HCT116 (cell line): ENCODE measurements at regions not wholly inside any gene's neighbourhood (a gene's known extent, or its start where the extent isn't known, plus 50 kb on each side); places are given as distances from the start of the nearest gene placed in this dataset.

Experiments used
- EZH2 ChIP-seq: fragments of 200-600 bp; sonication (generic); IDR thresholded peaks from 2 replicates; pipeline ENCODE4 v1.6.1; 2017; ENCODE audit warnings: antibody characterized with exemption, mixed run types
- EZH2phosphoT487 ChIP-seq: fragments of 200-600 bp; IDR thresholded peaks from 2 replicates; pipeline ENCODE4 v1.6.1; 2018; ENCODE audit warnings: antibody characterized with exemption, borderline replicate concordance
- SIN3A ChIP-seq: IDR thresholded peaks from 2 replicates; pipeline ENCODE4 v1.6.1; 2012; ENCODE audit warnings: low read depth
- YY1 ChIP-seq: IDR thresholded peaks from 2 replicates; pipeline ENCODE4 v1.6.1; 2011; ENCODE audit warnings: low read length, low read depth, moderate library complexity, mild to moderate bottlenecking; ENCODE audit not compliant: insufficient replicate concordance; ENCODE audit errors: extremely low read depth
- TF ChIP-seq, protein P1 (sequence below), 3 experiments: fragments of 200-600 bp in 1 of 3; sonication (generic) in 1 of 3; IDR thresholded peaks in 2 of 3; conservative IDR thresholded peaks in 1 of 3; 2 replicates each; pipeline ENCODE4 v1.5.1; 2012 to 2017; ENCODE audit warnings: low read depth in 2 of 3, low read length in 2 of 3, antibody characterized with exemption in 1 of 3, borderline replicate concordance in 1 of 3, control low read depth in 1 of 3, mild to moderate bottlenecking in 1 of 3, mixed read lengths in 1 of 3, mixed run types in 1 of 3, moderate library complexity in 1 of 3; ENCODE audit not compliant: insufficient read depth in 1 of 3

DNA sequence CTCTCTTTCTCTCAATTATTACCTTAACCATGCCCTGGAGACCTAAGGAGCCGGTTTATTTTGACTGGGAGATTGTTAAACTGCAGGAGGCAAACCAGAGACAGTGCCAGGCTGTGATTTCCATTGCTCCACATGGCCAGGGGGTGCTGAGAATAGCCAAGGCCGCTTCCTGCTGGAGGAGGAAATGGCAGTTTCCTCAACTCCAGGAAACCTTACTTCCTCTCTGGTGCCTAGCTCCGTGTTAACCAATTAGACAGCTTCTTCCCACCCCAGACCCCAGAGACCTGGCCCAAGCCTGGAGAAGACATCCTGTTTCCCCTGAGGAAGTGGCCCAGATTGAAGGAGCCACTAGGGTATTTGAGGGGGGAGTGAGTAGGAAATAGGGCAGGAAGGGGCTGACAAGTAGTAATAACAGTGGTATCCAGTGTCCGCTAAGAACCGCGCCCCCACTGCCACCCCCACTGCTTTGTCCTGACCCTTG, 161.2 kb downstream of the PLPP3 start:
- TF ChIP-seq EZH2phosphoT487 (no peak), EZH2 (no peak), SIN3A (no peak), YY1 (no peak)
- TF ChIP-seq, protein P1, sequence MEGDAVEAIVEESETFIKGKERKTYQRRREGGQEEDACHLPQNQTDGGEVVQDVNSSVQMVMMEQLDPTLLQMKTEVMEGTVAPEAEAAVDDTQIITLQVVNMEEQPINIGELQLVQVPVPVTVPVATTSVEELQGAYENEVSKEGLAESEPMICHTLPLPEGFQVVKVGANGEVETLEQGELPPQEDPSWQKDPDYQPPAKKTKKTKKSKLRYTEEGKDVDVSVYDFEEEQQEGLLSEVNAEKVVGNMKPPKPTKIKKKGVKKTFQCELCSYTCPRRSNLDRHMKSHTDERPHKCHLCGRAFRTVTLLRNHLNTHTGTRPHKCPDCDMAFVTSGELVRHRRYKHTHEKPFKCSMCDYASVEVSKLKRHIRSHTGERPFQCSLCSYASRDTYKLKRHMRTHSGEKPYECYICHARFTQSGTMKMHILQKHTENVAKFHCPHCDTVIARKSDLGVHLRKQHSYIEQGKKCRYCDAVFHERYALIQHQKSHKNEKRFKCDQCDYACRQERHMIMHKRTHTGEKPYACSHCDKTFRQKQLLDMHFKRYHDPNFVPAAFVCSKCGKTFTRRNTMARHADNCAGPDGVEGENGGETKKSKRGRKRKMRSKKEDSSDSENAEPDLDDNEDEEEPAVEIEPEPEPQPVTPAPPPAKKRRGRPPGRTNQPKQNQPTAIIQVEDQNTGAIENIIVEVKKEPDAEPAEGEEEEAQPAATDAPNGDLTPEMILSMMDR (IDR thresholded peaks at IDR 0.05 in 2 of 3, conservative IDR thresholded peaks at IDR 0.05 in 1 of 3; ENCODE audit: borderline replicate concordance in 1 of 3, insufficient read depth in 1 of 3, low read depth in 2 of 3, low read length in 2 of 3), result no peak
